CD4-positive, alpha-beta T cell treated with Interleukin-1 beta for 1 hour (primary cell): ENCODE measurements at regions not wholly inside any gene's neighbourhood (a gene's known extent, or its start where the extent isn't known, plus 50 kb on each side); places are given as distances from the start of the nearest gene placed in this dataset.

Source experiments
- DNase-seq, 2 donors: peaks; one replicate each; pipeline ENCODE4 v3.0.0-alpha.2; 2020 to 2022

- peak in 1 of 2 donors; percentile 49 for DNase-seq
Observed at GRCh38 chr2:9738535-9739496, 104.5 kb upstream of the TAF1B start.

- DNase-seq = peak; percentile 60 to 61
Observed at GRCh38 chr2:9739531-9739964, 103.7 kb upstream of the TAF1B start.

- no peak for DNase-seq
Observed at GRCh38 chr2:9740382-9741073, 102.7 kb upstream of the TAF1B start.

GRCh38 chr2:9741110-9741509 lies 102.2 kb upstream of the TAF1B start:
- no peak for DNase-seq

- no peak for DNase-seq
Observed at GRCh38 chr2:9742601-9743000, 100.7 kb upstream of the TAF1B start.

GRCh38 chr2:9744256-9745004 lies 98.8 kb upstream of the TAF1B start:
- DNase-seq = no peak

- DNase-seq = no peak
Observed at GRCh38 chr2:9745153-9745899, 97.9 kb upstream of the TAF1B start.

GRCh38 chr2:9747396-9747795 lies 95.9 kb upstream of the TAF1B start:
- no peak for DNase-seq

- no peak for DNase-seq
Observed at GRCh38 chr2:9748577-9748976, 94.7 kb upstream of the TAF1B start.

- DNase-seq = no peak
Observed at GRCh38 chr2:9749546-9750223, 93.6 kb upstream of the TAF1B start.

- no peak for DNase-seq
Observed at GRCh38 chr2:9750224-9751215, 92.8 kb upstream of the TAF1B start.

GRCh38 chr2:9751831-9752230 lies 91.4 kb upstream of the TAF1B start:
- no peak for DNase-seq

GRCh38 chr2:9752441-9753275 lies 90.6 kb upstream of the TAF1B start:
- DNase-seq = peak; percentile 62 to 73

GRCh38 chr2:9753276-9753600 lies 90.0 kb upstream of the TAF1B start:
- DNase-seq = peak; percentile 51 to 76

- peak; percentile 42 to 50 for DNase-seq
Observed at GRCh38 chr2:9753665-9754531, 89.4 kb upstream of the TAF1B start.

GRCh38 chr2:9754532-9754887 lies 88.8 kb upstream of the TAF1B start:
- DNase-seq = no peak

- no peak for DNase-seq
Observed at GRCh38 chr2:9755008-9755407, 88.3 kb upstream of the TAF1B start.

- no peak for DNase-seq
Observed at GRCh38 chr2:9755638-9756037, 87.6 kb upstream of the TAF1B start.

GRCh38 chr2:9756692-9757250 lies 86.5 kb upstream of the TAF1B start:
- DNase-seq = no peak
